ENCODE measurements at regions not wholly inside any gene's neighbourhood (a gene's known extent, or its start where the extent isn't known, plus 50 kb on each side); places are given as distances from the start of the nearest gene placed in this dataset.
"Not testable (repeated sequence)": the region's sequence is repeated elsewhere in the genome, so short reads cannot be mapped to it uniquely, and the experiment has no call there.

DNA sequence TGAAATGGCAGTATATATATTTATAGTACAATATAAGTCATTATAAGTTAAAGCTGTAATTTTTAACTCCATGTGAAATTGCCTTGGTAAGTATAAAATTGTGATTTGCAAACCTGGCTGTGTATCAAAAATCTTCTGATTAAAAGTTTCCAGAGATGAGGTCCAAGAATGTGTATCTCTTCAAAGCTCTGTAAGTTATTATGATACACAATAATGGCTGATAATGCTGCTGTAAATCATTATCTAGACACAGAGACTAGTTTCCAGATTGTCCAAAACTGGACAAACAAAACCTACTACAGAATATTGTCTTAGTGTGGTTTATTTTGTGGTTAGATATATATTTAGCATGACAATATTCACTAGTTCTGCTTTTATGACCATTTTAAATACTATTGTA, 514.8 kb downstream of the SLC6A15 start:
- no peaks in the 10 kb centered on the region for H3K36me3 ChIP-seq (ENCODE audit: insufficient read depth, low read length)
- no peaks in the 10 kb centered on the region for H3K9me3 Mint-ChIP-seq
- intact Hi-C loops (cut with DNase I, micrococcal nuclease): no loop called here
- H3K27ac ChIP-seq (ENCODE audit: low read depth in 1 of 2, low read length in 2 of 2): no peak overlapping the region
- POLR2A ChIA-PET: no interaction called here
- CTCF ChIA-PET: no interaction called here
- H3K4me3 ChIP-seq (ENCODE audit: low read length): no peak overlapping the region
- H3K36me3 Mint-ChIP-seq (ENCODE audit: low read depth): no peaks in the 10 kb centered on the region
- DNase-seq (no peak), ATAC-seq (ENCODE audit: poor library complexity) (no peak)
- H3K4me1 Mint-ChIP-seq (ENCODE audit: low read depth): no peaks in the 10 kb centered on the region
- no peak overlapping the region for H3K4me3 Mint-ChIP-seq
- no peaks in the 10 kb centered on the region for H3K27me3 ChIP-seq (ENCODE audit: control insufficient read depth in 1 of 2, insufficient read depth in 2 of 2, low read length in 2 of 2)
- H3K27ac Mint-ChIP-seq: no peak overlapping the region
- no peaks in the 10 kb centered on the region for H3K27me3 Mint-ChIP-seq
- H3K9me3 ChIP-seq (ENCODE audit: control insufficient read depth in 1 of 2, insufficient read depth in 1 of 2, low read length in 2 of 2): no peaks in the 10 kb centered on the region
- H3K4me1 ChIP-seq (ENCODE audit: insufficient read depth, low read length): no peaks in the 10 kb centered on the region
- TF ChIP-seq, protein P1, sequence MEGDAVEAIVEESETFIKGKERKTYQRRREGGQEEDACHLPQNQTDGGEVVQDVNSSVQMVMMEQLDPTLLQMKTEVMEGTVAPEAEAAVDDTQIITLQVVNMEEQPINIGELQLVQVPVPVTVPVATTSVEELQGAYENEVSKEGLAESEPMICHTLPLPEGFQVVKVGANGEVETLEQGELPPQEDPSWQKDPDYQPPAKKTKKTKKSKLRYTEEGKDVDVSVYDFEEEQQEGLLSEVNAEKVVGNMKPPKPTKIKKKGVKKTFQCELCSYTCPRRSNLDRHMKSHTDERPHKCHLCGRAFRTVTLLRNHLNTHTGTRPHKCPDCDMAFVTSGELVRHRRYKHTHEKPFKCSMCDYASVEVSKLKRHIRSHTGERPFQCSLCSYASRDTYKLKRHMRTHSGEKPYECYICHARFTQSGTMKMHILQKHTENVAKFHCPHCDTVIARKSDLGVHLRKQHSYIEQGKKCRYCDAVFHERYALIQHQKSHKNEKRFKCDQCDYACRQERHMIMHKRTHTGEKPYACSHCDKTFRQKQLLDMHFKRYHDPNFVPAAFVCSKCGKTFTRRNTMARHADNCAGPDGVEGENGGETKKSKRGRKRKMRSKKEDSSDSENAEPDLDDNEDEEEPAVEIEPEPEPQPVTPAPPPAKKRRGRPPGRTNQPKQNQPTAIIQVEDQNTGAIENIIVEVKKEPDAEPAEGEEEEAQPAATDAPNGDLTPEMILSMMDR (IDR thresholded peaks at IDR 0.05): no peak

- Histone ChIP-seq H3K4me1 (ENCODE audit: insufficient read depth, low read length) (no peaks in the 10 kb centered on the region), H3K27ac (ENCODE audit: low read depth in 1 of 2, low read length in 2 of 2) (no peak overlapping the region), H3K36me3 (ENCODE audit: insufficient read depth, low read length) (no peaks in the 10 kb centered on the region), H3K4me3 (ENCODE audit: low read length) (no peak overlapping the region), H3K27me3 (ENCODE audit: control insufficient read depth in 1 of 2, insufficient read depth in 2 of 2, low read length in 2 of 2) (no peaks in the 10 kb centered on the region), H3K9me3 (ENCODE audit: control insufficient read depth in 1 of 2, insufficient read depth in 1 of 2, low read length in 2 of 2) (no peaks in the 10 kb centered on the region)
- no peaks in the 10 kb centered on the region for H3K27me3 Mint-ChIP-seq
- ATAC-seq (ENCODE audit: poor library complexity) (no peak), DNase-seq (no peak)
- ChIA-PET POLR2A (no interaction called here), CTCF (no interaction called here)
- no peaks in the 10 kb centered on the region for H3K4me1 Mint-ChIP-seq (ENCODE audit: low read depth)
- intact Hi-C loops (cut with DNase I, micrococcal nuclease): no loop called here
- H3K4me3 Mint-ChIP-seq: no peak overlapping the region
- H3K36me3 Mint-ChIP-seq (ENCODE audit: low read depth): no peaks in the 10 kb centered on the region
- no peak overlapping the region for H3K27ac Mint-ChIP-seq
- TF ChIP-seq, protein P1 (IDR thresholded peaks at IDR 0.05): no peak
- H3K9me3 Mint-ChIP-seq: no peaks in the 10 kb centered on the region
These were observed 515.3 kb downstream of the SLC6A15 start for GRCh38 chr12:84397263-84397662.

GRCh38 chr12:84391176-84391575, 521.4 kb downstream of the SLC6A15 start:
- H3K36me3 ChIP-seq (ENCODE audit: insufficient read depth, low read length); H3K9me3 Mint-ChIP-seq; DNase-seq; H3K4me1 Mint-ChIP-seq (ENCODE audit: low read depth); H3K27me3 Mint-ChIP-seq; H3K27me3 ChIP-seq (ENCODE audit: control insufficient read depth in 1 of 2, insufficient read depth in 2 of 2, low read length in 2 of 2); H3K4me3 ChIP-seq (ENCODE audit: low read length); ATAC-seq (ENCODE audit: poor library complexity); H3K9me3 ChIP-seq (ENCODE audit: control insufficient read depth in 1 of 2, insufficient read depth in 1 of 2, low read length in 2 of 2); H3K4me3 Mint-ChIP-seq; intact Hi-C loops (cut with DNase I, micrococcal nuclease); H3K4me1 ChIP-seq (ENCODE audit: insufficient read depth, low read length); H3K36me3 Mint-ChIP-seq (ENCODE audit: low read depth); H3K27ac Mint-ChIP-seq; H3K27ac ChIP-seq (ENCODE audit: low read depth in 1 of 2, low read length in 2 of 2); POLR2A ChIA-PET; CTCF ChIA-PET: not testable (repeated sequence)

DNA sequence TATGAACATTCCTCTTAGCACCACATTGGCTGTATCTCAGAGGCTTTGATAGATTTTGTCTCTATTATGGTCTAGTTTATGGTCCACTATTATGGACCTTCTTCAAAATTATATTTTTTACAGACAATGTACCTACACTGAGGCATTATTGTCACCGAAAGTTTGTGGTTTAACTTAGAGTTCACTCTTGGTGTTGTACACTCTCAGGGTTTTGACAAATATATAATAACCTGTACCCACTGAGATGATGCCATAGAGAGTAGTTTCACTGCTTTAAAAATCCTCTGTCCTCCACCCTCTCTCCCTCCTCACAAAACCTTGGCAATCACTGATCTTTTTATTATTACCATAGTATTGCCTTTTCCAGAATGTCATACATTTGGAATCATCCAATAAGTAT, 528.2 kb downstream of the SLC6A15 start:
- POLR2A ChIA-PET: no interaction called here
- DNase-seq (no peak), ATAC-seq (ENCODE audit: poor library complexity) (no peak)
- intact Hi-C loops (cut with DNase I, micrococcal nuclease): no loop called here
- no peaks in the 10 kb centered on the region for H3K36me3 Mint-ChIP-seq (ENCODE audit: low read depth)
- H3K27ac Mint-ChIP-seq: no peak overlapping the region
- no peaks in the 10 kb centered on the region for H3K4me1 Mint-ChIP-seq (ENCODE audit: low read depth)
- Histone ChIP-seq H3K27ac (ENCODE audit: low read depth in 1 of 2, low read length in 2 of 2) (no peak overlapping the region), H3K27me3 (ENCODE audit: control insufficient read depth in 1 of 2, insufficient read depth in 2 of 2, low read length in 2 of 2) (no peaks in the 10 kb centered on the region), H3K4me1 (ENCODE audit: insufficient read depth, low read length) (no peaks in the 10 kb centered on the region), H3K4me3 (ENCODE audit: low read length) (no peak overlapping the region), H3K9me3 (ENCODE audit: control insufficient read depth in 1 of 2, insufficient read depth in 1 of 2, low read length in 2 of 2) (peaks cover 0 to 3% of the 10 kb centered on the region in 2 experiments), H3K36me3 (ENCODE audit: insufficient read depth, low read length) (no peaks in the 10 kb centered on the region)
- CTCF ChIA-PET: no interaction called here
- no peaks in the 10 kb centered on the region for H3K27me3 Mint-ChIP-seq
- TF ChIP-seq, protein P1 (IDR thresholded peaks at IDR 0.05): no peak
- H3K4me3 Mint-ChIP-seq: no peak overlapping the region
- peaks cover 11% of the 10 kb centered on the region for H3K9me3 Mint-ChIP-seq

GRCh38 chr12:84382486-84382885, 530.1 kb downstream of the SLC6A15 start:
- H3K36me3 ChIP-seq (ENCODE audit: insufficient read depth, low read length); H3K9me3 Mint-ChIP-seq; ATAC-seq (ENCODE audit: poor library complexity); H3K27me3 ChIP-seq (ENCODE audit: control insufficient read depth in 1 of 2, insufficient read depth in 2 of 2, low read length in 2 of 2); H3K27ac Mint-ChIP-seq; H3K27ac ChIP-seq (ENCODE audit: low read depth in 1 of 2, low read length in 2 of 2); POLR2A ChIA-PET; intact Hi-C loops (cut with DNase I, micrococcal nuclease); H3K27me3 Mint-ChIP-seq; H3K4me1 ChIP-seq (ENCODE audit: insufficient read depth, low read length); CTCF ChIA-PET; H3K4me3 ChIP-seq (ENCODE audit: low read length); DNase-seq; H3K36me3 Mint-ChIP-seq (ENCODE audit: low read depth); H3K9me3 ChIP-seq (ENCODE audit: control insufficient read depth in 1 of 2, insufficient read depth in 1 of 2, low read length in 2 of 2); H3K4me3 Mint-ChIP-seq; H3K4me1 Mint-ChIP-seq (ENCODE audit: low read depth): not testable (repeated sequence)

All from CD4-positive, alpha-beta T cell (primary cell).